Choroid plexus epithelial cell (primary cell): ENCODE measurements at regions not wholly inside any gene's neighbourhood (a gene's known extent, or its start where the extent isn't known, plus 50 kb on each side); places are given as distances from the start of the nearest gene placed in this dataset.

Source experiments
- DNase-seq: peaks from one replicate; pipeline ENCODE4 v3.0.0-alpha.2; 2010; ENCODE audit warnings: low read depth
- H3K4me3 ChIP-seq: 2 replicates; pipeline ENCODE4 v1.5.1; 2011; ENCODE audit warnings: low read depth, mild to moderate bottlenecking, control low read depth, low read length, moderate library complexity
- TF ChIP-seq, protein P1 (sequence below): conservative IDR thresholded peaks from 2 replicates; pipeline ENCODE4 v1.5.1; 2011; ENCODE audit warnings: low read depth, mild to moderate bottlenecking, control low read depth, inconsistent platforms, low read length, moderate library complexity

DNA sequence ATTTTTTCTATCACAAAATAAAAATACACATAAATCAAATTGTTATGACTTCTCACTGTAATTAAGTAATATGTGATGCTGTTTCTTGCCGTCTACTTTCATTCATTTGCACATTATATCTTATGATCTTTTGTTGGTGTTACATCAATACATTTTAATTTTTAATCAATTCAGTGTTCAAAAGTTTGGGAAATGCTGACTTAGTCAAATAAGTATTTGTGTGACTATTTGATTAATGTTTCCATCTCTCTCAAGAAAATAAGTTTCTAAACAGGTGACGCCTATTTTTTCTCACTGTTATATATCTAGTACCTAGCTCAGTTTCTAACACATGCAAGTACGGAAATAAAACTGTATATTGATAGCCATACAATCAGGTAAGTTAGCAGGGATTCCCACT lies 329.5 kb upstream of the KIRREL3 start:
- DNase-seq: no peak
- H3K4me3 ChIP-seq: no peak overlapping the region
- TF ChIP-seq, protein P1, sequence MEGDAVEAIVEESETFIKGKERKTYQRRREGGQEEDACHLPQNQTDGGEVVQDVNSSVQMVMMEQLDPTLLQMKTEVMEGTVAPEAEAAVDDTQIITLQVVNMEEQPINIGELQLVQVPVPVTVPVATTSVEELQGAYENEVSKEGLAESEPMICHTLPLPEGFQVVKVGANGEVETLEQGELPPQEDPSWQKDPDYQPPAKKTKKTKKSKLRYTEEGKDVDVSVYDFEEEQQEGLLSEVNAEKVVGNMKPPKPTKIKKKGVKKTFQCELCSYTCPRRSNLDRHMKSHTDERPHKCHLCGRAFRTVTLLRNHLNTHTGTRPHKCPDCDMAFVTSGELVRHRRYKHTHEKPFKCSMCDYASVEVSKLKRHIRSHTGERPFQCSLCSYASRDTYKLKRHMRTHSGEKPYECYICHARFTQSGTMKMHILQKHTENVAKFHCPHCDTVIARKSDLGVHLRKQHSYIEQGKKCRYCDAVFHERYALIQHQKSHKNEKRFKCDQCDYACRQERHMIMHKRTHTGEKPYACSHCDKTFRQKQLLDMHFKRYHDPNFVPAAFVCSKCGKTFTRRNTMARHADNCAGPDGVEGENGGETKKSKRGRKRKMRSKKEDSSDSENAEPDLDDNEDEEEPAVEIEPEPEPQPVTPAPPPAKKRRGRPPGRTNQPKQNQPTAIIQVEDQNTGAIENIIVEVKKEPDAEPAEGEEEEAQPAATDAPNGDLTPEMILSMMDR: no peak

DNA sequence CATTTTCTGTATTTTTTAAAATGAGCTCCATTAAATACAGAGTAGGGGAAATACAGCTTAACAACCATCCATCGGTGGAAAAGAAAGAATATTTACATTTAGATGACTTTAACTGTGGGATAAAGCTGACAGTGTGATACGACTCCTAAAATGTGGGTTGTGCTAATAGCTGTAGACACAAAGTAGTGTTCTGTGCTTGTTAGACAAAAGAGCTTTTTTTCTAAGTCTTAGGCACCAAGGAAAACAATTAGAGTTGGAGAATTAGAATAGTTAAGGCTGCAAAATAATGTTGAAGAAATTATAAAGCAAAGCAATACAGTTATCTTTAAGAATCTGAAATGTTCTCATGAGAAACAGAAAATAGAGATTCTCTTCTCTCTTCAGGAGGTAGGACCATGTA lies 307.7 kb upstream of the KIRREL3 start:
- DNase-seq: no peak
- TF ChIP-seq, protein P1: no peak
- H3K4me3 ChIP-seq: no peak overlapping the region

DNA sequence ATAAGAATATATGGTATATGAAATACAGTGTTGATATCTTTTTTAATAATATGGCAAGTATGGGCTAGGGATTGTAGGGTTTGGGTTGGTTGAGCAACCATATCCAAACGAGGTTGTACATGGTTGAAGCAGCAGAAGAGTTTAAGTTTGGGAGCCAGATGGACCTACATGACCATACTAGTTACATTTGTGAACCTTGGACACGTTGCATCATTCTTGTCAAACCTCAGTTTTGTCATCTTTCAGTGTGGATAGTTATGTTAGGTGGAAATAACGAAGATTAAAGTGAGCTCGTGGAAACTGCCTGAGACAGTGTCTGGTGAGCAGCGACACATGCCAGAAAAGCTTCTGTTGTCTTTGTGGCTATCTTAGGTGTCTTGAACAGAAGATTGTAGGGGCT lies 307.1 kb upstream of the KIRREL3 start:
- no peak overlapping the region for H3K4me3 ChIP-seq
- DNase-seq: no peak
- TF ChIP-seq, protein P1: no peak

DNA sequence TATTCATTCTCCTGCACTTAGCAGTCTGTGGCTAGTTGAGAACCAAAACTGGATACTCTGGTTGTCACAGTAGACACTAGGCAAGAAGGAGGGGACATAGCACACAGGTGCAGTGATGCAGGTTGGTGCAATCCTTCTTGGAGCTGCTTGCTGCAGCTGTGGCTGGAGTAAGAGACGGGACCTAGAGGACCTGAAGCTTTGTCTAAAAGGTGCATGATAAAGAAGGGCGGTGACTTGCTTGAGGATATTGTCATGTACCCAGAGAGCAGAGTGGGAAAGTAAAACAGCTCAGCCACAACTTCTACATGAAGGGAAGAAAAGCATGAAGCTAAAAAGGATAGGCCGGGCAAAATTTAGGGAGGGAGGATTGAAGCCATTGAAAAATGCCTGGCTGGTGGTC lies 304.1 kb upstream of the KIRREL3 start:
- H3K4me3 ChIP-seq: no peak overlapping the region
- no peak for DNase-seq
- TF ChIP-seq, protein P1: no peak

DNA sequence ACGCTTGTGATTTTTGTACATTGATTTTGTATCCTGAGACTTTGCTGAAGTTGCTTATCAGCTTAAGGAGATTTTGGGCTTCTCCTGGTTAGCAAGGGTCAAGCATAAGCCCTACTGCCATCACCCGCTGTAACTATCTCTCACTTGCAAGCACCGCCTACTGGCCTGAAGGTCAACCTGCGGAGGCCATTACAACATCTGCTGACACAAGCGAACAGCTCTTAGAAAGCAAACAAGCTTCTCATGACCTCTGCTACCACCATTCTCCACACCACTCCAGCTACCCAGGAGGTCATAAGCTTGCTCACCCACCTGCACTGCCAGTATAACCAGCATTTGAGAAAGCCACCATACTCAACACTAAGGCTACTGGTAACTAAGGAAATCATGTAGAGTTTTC lies 288.4 kb upstream of the KIRREL3 start:
- H3K4me3 ChIP-seq: no peak overlapping the region
- TF ChIP-seq, protein P1: no peak
- DNase-seq: no peak

DNA sequence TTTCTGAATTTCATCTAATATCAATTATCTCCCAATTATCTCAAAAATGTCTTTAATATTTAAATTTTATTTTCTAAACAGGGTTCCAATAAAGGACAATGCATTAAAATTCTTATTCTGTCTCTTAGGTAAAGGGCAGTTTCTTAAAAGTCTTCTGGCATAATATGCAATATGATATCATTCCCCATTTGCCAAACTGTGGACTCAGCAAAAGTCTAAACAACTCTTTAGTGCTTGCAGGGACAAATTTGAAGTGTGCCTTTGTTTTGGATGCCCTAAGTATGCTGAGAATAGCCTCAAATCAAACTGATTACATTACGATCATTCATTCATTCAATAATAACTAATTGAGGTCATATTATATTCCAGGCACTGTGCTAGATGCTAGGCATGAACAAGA lies 281.0 kb upstream of the KIRREL3 start:
- TF ChIP-seq, protein P1: no peak
- no peak for DNase-seq
- no peak overlapping the region for H3K4me3 ChIP-seq

DNA sequence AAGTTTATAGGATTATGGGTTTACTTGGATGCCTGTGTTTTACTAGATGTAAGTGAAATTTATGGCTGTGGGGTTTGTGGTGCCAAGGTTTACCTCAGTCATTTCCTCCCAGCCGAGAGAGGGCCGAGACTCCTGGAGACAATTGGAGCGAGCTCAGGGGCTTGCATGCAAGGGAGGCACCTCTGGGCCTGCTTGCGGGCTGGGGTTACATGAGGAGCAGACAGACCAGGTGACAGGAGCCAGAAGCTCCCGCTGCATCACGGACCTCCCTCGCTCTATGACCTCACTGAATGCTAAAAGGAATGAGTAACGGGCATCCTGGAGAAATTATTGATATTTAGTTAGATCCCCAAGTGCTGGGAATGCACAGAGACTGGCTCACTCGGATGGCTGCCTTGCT lies 275.2 kb upstream of the KIRREL3 start:
- no peak for DNase-seq
- no peak overlapping the region for H3K4me3 ChIP-seq
- TF ChIP-seq, protein P1: no peak
